ENCODE measurements at regions not wholly inside any gene's neighbourhood (a gene's known extent, or its start where the extent isn't known, plus 50 kb on each side); places are given as distances from the start of the nearest gene placed in this dataset.

DNA sequence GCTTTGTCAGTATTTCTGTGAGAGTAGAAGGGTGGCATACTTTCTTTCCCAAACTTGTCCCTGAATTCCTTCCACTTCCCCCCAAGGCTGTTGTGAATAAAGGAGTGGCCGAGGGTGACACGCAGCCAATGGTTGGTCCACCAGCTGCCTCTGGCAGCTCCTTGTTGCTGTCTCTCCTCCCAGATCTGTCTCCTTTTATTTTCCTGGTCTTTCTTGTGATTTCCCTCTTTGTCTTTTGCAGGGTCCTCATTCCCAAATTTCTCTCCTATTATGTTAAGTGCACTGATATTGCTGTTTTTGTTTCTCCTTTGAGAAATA, 137.5 kb upstream of the HMHB1 start:
- H3K36me3 ChIP-seq (ENCODE audit: control insufficient read depth, insufficient read depth, low read length), result no peaks in the 10 kb centered on the region
- H3K4me2 ChIP-seq (ENCODE audit: extremely low read depth, insufficient read depth, low read length), result no peak overlapping the region
- H3K4me1 ChIP-seq (ENCODE audit: control insufficient read depth, extremely low read depth, insufficient read depth, low read length), result no peaks in the 10 kb centered on the region
- no peak overlapping the region for H2AFZ ChIP-seq (ENCODE audit: low read length)
- H3K27ac ChIP-seq (ENCODE audit: insufficient read depth, low read length), result no peak overlapping the region
- H4K20me1 ChIP-seq (ENCODE audit: control insufficient read depth, extremely low read depth, insufficient read depth, low read length), result no peaks in the 10 kb centered on the region
- no peaks in the 10 kb centered on the region for H3K79me2 ChIP-seq (ENCODE audit: control insufficient read depth, insufficient read depth, low read length)
- DNase-seq (ENCODE audit: low read depth in 2 of 2), result no peak
- TF ChIP-seq, protein P1, sequence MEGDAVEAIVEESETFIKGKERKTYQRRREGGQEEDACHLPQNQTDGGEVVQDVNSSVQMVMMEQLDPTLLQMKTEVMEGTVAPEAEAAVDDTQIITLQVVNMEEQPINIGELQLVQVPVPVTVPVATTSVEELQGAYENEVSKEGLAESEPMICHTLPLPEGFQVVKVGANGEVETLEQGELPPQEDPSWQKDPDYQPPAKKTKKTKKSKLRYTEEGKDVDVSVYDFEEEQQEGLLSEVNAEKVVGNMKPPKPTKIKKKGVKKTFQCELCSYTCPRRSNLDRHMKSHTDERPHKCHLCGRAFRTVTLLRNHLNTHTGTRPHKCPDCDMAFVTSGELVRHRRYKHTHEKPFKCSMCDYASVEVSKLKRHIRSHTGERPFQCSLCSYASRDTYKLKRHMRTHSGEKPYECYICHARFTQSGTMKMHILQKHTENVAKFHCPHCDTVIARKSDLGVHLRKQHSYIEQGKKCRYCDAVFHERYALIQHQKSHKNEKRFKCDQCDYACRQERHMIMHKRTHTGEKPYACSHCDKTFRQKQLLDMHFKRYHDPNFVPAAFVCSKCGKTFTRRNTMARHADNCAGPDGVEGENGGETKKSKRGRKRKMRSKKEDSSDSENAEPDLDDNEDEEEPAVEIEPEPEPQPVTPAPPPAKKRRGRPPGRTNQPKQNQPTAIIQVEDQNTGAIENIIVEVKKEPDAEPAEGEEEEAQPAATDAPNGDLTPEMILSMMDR (conservative IDR thresholded peaks at IDR 0.05 in 1 of 2, IDR thresholded peaks at IDR 0.05 in 1 of 2; ENCODE audit: low read depth in 1 of 2, low read length in 2 of 2), result no peak
- TF ChIP-seq EZH2 (IDR thresholded peaks at IDR 0.05; ENCODE audit: low read length, missing control alignments), result no peak
- H3K9me3 ChIP-seq (ENCODE audit: control insufficient read depth, insufficient read depth, low read depth, low read length), result no peaks in the 10 kb centered on the region
- no peak overlapping the region for H3K9ac ChIP-seq (ENCODE audit: insufficient read depth, low read length)
- no peak overlapping the region for H3K4me3 ChIP-seq (replicated peaks in 1 of 4; ENCODE audit: control extremely low read depth in 1 of 4, insufficient read depth in 1 of 4, low read depth in 3 of 4, low read length in 4 of 4)
- no peaks in the 10 kb centered on the region for H3K27me3 ChIP-seq (ENCODE audit: control insufficient read depth, insufficient read depth, low read length)

DNA sequence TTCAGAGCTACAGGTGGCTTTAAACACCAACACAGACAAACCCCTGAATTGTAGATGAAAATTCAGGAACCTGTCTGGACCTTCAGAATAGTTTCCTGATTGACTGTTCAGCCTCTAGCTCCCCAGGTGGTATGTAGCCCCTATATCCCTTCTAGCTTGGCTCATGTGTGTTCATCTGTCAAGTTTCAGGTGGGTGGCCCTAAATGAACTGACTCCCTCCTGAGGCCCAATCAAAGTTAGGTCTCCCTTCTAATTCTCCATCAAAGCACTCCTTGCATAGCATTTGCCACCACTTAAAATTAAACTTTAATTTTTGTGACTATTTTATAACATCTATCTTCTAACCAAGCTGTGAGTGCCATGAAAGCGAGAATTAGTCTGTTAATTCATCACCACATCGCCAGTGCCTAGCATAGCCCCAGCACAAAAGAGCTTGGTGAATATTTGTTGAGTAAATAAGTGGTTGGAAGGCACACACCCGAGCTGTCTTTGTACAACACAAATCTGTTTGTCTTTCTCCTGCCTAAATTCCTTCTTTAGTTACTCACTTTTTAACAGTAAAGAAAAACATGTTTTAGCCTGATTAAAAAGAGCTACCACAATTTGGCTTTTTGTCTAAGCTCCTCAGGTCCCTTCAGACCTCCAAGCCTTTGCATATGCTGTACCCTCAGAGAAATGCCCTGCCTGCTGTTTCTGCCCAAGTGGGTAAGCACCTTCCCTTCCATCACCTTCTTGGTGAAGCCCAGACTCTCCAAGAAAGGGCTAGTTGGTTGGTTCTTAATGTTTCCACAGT, 138.1 kb upstream of the HMHB1 start:
- no peak for TF ChIP-seq EZH2 (IDR thresholded peaks at IDR 0.05; ENCODE audit: low read length, missing control alignments)
- TF ChIP-seq, protein P1 (conservative IDR thresholded peaks at IDR 0.05 in 1 of 2, IDR thresholded peaks at IDR 0.05 in 1 of 2; ENCODE audit: low read depth in 1 of 2, low read length in 2 of 2), result no peak
- H3K4me2 ChIP-seq (ENCODE audit: extremely low read depth, insufficient read depth, low read length), result no peak overlapping the region
- no peak overlapping the region for H3K9ac ChIP-seq (ENCODE audit: insufficient read depth, low read length)
- no peak overlapping the region for H3K4me3 ChIP-seq (replicated peaks in 1 of 4; ENCODE audit: control extremely low read depth in 1 of 4, insufficient read depth in 1 of 4, low read depth in 3 of 4, low read length in 4 of 4)
- no peaks in the 10 kb centered on the region for H3K36me3 ChIP-seq (ENCODE audit: control insufficient read depth, insufficient read depth, low read length)
- H3K9me3 ChIP-seq (ENCODE audit: control insufficient read depth, insufficient read depth, low read depth, low read length), result no peaks in the 10 kb centered on the region
- no peak overlapping the region for H3K27ac ChIP-seq (ENCODE audit: insufficient read depth, low read length)
- H3K27me3 ChIP-seq (ENCODE audit: control insufficient read depth, insufficient read depth, low read length), result no peaks in the 10 kb centered on the region
- H3K4me1 ChIP-seq (ENCODE audit: control insufficient read depth, extremely low read depth, insufficient read depth, low read length), result no peaks in the 10 kb centered on the region
- H4K20me1 ChIP-seq (ENCODE audit: control insufficient read depth, extremely low read depth, insufficient read depth, low read length), result no peaks in the 10 kb centered on the region
- no peak overlapping the region for H2AFZ ChIP-seq (ENCODE audit: low read length)
- H3K79me2 ChIP-seq (ENCODE audit: control insufficient read depth, insufficient read depth, low read length), result no peaks in the 10 kb centered on the region
- peak in 1 of 2 donors; percentile 27 for DNase-seq (ENCODE audit: low read depth in 2 of 2)

DNA sequence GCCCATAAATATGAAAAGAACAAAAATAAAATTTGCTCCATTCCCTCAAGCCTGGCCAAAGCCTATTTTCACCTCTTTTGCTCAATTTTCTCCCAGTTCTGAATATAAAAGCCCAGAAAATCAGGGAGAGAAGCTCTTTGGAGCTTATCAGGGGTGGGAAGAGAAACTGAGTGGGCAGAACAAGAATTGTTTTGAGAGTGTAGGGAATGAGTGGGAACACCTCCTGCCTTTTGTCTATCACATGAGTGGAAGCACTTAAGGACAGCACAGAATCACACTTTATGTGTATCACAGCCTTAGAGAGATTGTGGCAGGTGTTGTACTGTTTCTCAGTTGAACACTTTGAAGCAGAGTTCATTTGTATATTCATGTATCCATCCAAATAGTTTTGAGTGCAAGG, 139.2 kb upstream of the HMHB1 start:
- DNase-seq (ENCODE audit: low read depth in 2 of 2), result no peak
- Histone ChIP-seq H3K79me2 (ENCODE audit: control insufficient read depth, insufficient read depth, low read length) (no peaks in the 10 kb centered on the region), H3K27ac (ENCODE audit: insufficient read depth, low read length) (no peak overlapping the region), H3K9ac (ENCODE audit: insufficient read depth, low read length) (no peak overlapping the region), H3K4me3 (replicated peaks in 1 of 4; ENCODE audit: control extremely low read depth in 1 of 4, insufficient read depth in 1 of 4, low read depth in 3 of 4, low read length in 4 of 4) (no peak overlapping the region), H3K4me2 (ENCODE audit: extremely low read depth, insufficient read depth, low read length) (no peak overlapping the region), H3K4me1 (ENCODE audit: control insufficient read depth, extremely low read depth, insufficient read depth, low read length) (no peaks in the 10 kb centered on the region), H2AFZ (ENCODE audit: low read length) (no peak overlapping the region), H3K36me3 (ENCODE audit: control insufficient read depth, insufficient read depth, low read length) (no peaks in the 10 kb centered on the region), H4K20me1 (ENCODE audit: control insufficient read depth, extremely low read depth, insufficient read depth, low read length) (no peaks in the 10 kb centered on the region), H3K9me3 (ENCODE audit: control insufficient read depth, insufficient read depth, low read depth, low read length) (no peaks in the 10 kb centered on the region), H3K27me3 (ENCODE audit: control insufficient read depth, insufficient read depth, low read length) (no peaks in the 10 kb centered on the region)
- no peak for TF ChIP-seq EZH2 (IDR thresholded peaks at IDR 0.05; ENCODE audit: low read length, missing control alignments)
- TF ChIP-seq, protein P1 (conservative IDR thresholded peaks at IDR 0.05 in 1 of 2, IDR thresholded peaks at IDR 0.05 in 1 of 2; ENCODE audit: low read depth in 1 of 2, low read length in 2 of 2), result no peak

Measured in fibroblast of lung (primary cell).